Brain microvascular endothelial cell (primary cell): ENCODE measurements at regions not wholly inside any gene's neighbourhood (a gene's known extent, or its start where the extent isn't known, plus 50 kb on each side); places are given as distances from the start of the nearest gene placed in this dataset.

Experiments
- DNase-seq: peaks from one replicate; pipeline ENCODE4 v3.0.0-alpha.2; 2020
- H3K27ac ChIP-seq: fragments of 250-450 bp; sonication (Bioruptor Pico); 2 replicates; pipeline ENCODE4 v1.5.1; 2020; ENCODE audit warnings: mild to moderate bottlenecking, moderate library complexity
- H3K27me3 ChIP-seq: fragments of 250-450 bp; sonication (Bioruptor Pico); replicated peaks from 2 replicates; pipeline ENCODE4 v1.5.1; 2020; ENCODE audit warnings: mild to moderate bottlenecking
- H3K36me3 ChIP-seq: fragments of 250-450 bp; sonication (Bioruptor Pico); replicated peaks from 2 replicates; pipeline ENCODE4 v1.5.1; 2020; ENCODE audit warnings: mild to moderate bottlenecking
- H3K4me3 ChIP-seq: 2 replicates; pipeline ENCODE4 v1.5.1; 2011; ENCODE audit warnings: low read depth, mild to moderate bottlenecking, control low read depth, low read length, moderate library complexity
- CTCF ChIP-seq: IDR thresholded peaks from 2 replicates; pipeline ENCODE4 v1.5.1; 2011; ENCODE audit warnings: low read depth, mild to moderate bottlenecking, moderate library complexity, low read length, control low read depth, inconsistent platforms; ENCODE audit errors: missing control alignments
- in situ Hi-C: cut with HindIII; loops from 2 replicates; pipeline ENCODE4 v1.10.0; 2017; ENCODE audit warnings: low sequenced_read_pairs, low pct_ligation_motif_present

GRCh38 chr9:87054999-87055686 is 107.8 kb upstream of the GAS1 start:
- TF ChIP-seq CTCF, result no peak
- Histone ChIP-seq H3K36me3 (no peaks in the 10 kb centered on the region), H3K27ac (no peak overlapping the region), H3K4me3 (no peak overlapping the region), H3K27me3 (no peaks in the 10 kb centered on the region)
- in situ Hi-C loops, result loop anchor here (25.0 kb wide), 1 partner anchor 93 kb away; no protein-coding TSS in a partner anchor
- no peak for DNase-seq

- no peak overlapping the region for H3K4me3 ChIP-seq
- in situ Hi-C loops, result loop anchor here (25.0 kb wide), 1 partner anchor 97 kb away; no protein-coding TSS in a partner anchor
- no peaks in the 10 kb centered on the region for H3K36me3 ChIP-seq
- no peaks in the 10 kb centered on the region for H3K27me3 ChIP-seq
- no peak overlapping the region for H3K27ac ChIP-seq
- no peak for TF ChIP-seq CTCF
- DNase-seq, result no peak
Observed at GRCh38 chr9:87059772-87060171, 112.5 kb upstream of the GAS1 start.

DNA sequence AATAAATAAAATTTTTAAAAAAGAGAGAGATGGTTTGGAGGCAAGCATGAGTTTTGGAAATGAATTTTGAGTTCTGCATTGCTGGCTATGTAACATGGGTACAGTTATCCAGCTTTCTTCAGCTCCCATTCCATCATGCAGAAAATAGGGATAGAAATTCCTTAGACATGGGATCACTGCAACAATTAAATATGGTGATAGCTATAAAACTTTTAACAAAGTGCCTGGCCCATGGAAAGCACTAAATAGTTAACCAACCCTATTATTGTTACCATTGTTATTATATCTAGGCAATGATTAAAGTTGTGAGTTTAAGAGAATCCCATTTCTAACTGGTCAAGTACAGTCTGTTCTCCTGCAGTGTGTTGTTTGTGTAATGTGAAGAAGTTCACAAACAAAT is 115.4 kb upstream of the GAS1 start:
- no peak for DNase-seq
- TF ChIP-seq CTCF, result no peak
- in situ Hi-C loops, result loop anchor here (25.0 kb wide), 1 partner anchor 100 kb away; no protein-coding TSS in a partner anchor
- Histone ChIP-seq H3K36me3 (no peaks in the 10 kb centered on the region), H3K27me3 (no peaks in the 10 kb centered on the region), H3K4me3 (no peak overlapping the region), H3K27ac (no peak overlapping the region)

- no peak for DNase-seq
- Histone ChIP-seq H3K4me3 (no peak overlapping the region), H3K27me3 (no peaks in the 10 kb centered on the region), H3K36me3 (no peaks in the 10 kb centered on the region), H3K27ac (no peak overlapping the region)
- no peak for TF ChIP-seq CTCF
- in situ Hi-C loops, result loop anchor here (25.0 kb wide), 1 partner anchor 101 kb away; no protein-coding TSS in a partner anchor
Observed at GRCh38 chr9:87063246-87063645, 115.9 kb upstream of the GAS1 start.

- H3K36me3 ChIP-seq, result no peaks in the 10 kb centered on the region
- no peak for TF ChIP-seq CTCF
- H3K27me3 ChIP-seq, result no peaks in the 10 kb centered on the region
- in situ Hi-C loops, result loop anchor here (25.0 kb wide), 1 partner anchor 102 kb away; no protein-coding TSS in a partner anchor
- H3K27ac ChIP-seq, result no peak overlapping the region
- DNase-seq, result peak; percentile 64
- H3K4me3 ChIP-seq, result no peak overlapping the region
Observed at GRCh38 chr9:87063871-87064270, 116.6 kb upstream of the GAS1 start.
